GM12878 (cell line): ENCODE measurements at regions not wholly inside any gene's neighbourhood (a gene's known extent, or its start where the extent isn't known, plus 50 kb on each side); places are given as distances from the start of the nearest gene placed in this dataset.

Source experiments
- ATAC-seq: fragments of 200-7000 bp; cut with Tn5 transposase; 3 replicates; pipeline ENCODE4 v1.9.1; 2020; ENCODE audit warnings: mild to moderate bottlenecking, moderate library complexity
- BruUV-seq: library from RNA; stranded (reverse); fragments of 400-500 nt; replicated peaks from 2 replicates; lab custom pipeline; 2021; lab: Mats Ljungman, UMichigan
- CTCF ChIA-PET: fragments of 300-600 bp; sonication (Branson Sonifier 250); formaldehyde crosslinking; extraction: SDS; loops from one replicate; lab custom pipeline; 2021; ENCODE audit warnings: inconsistent platforms; lab: Yijun Ruan, JAX
- POLR2A ChIA-PET: fragments of 350-600 bp; formaldehyde crosslinking; extraction: SDS; loops from one replicate; lab custom pipeline; 2021; ENCODE audit warnings: inconsistent platforms; lab: Charles Lee
- RAD21 ChIA-PET: fragments of 300-600 bp; sonication (Branson Sonifier 250); formaldehyde crosslinking; loops from one replicate; lab custom pipeline; 2023; ENCODE audit warnings: antibody characterized with exemption; ENCODE audit not compliant: unreplicated experiment; lab: Charles Lee
- SMC1A ChIA-PET: fragments of 300-600 bp; sonication (Branson Sonifier 250); formaldehyde crosslinking; loops from one replicate; lab custom pipeline; 2023; ENCODE audit not compliant: unreplicated experiment, uncharacterized antibody; lab: Charles Lee
- DNase-seq: peaks from one replicate; pipeline ENCODE4 v3.0.0-alpha.2; 2011; ENCODE audit warnings: low read depth, low spot score
- FAIRE-seq: peaks from 3 replicates; lab custom pipeline; 2011; peaks lifted over from hg19 to GRCh38; lab: Jason Lieb, UNC
- H2AFZ ChIP-seq: 2 replicates; pipeline ENCODE4 v1.6.0; 2011; ENCODE audit warnings: low read depth, low read length, control low read depth; ENCODE audit not compliant: control insufficient read depth
- H3K27ac ChIP-seq: 2 replicates; pipeline ENCODE4 v1.5.1; 2011; ENCODE audit warnings: control low read depth; ENCODE audit not compliant: control insufficient read depth, insufficient read depth
- H3K27me3 ChIP-seq, 2 experiments: replicated peaks in 1 of 2; 2 replicates each; pipeline versions ENCODE4 v1.6.0 to v1.6.1; 2011; ENCODE audit warnings: low read length in 1 of 2; ENCODE audit not compliant: control insufficient read depth in 2 of 2, insufficient read depth in 2 of 2
- H3K36me3 ChIP-seq, 2 experiments: 2 replicates each; pipeline ENCODE4 v1.5.1; 2011; ENCODE audit warnings: low read length in 1 of 2; ENCODE audit not compliant: control insufficient read depth in 2 of 2, insufficient read depth in 2 of 2
- H3K4me1 ChIP-seq: 2 replicates; pipeline ENCODE4 v1.6.1; 2011; ENCODE audit warnings: mild to moderate bottlenecking, low read length, moderate library complexity, mixed read lengths; ENCODE audit not compliant: control insufficient read depth, insufficient read depth
- H3K4me2 ChIP-seq: 2 replicates; pipeline ENCODE4 v1.6.0; 2011; ENCODE audit warnings: control low read depth; ENCODE audit not compliant: control insufficient read depth, insufficient read depth
- H3K4me3 ChIP-seq: fragments of 200-600 bp; sonication (generic); 2 replicates; pipeline ENCODE4 v1.5.1; 2016
- H3K79me2 ChIP-seq: 2 replicates; pipeline ENCODE4 v1.6.0; 2011; ENCODE audit warnings: low read length; ENCODE audit not compliant: control insufficient read depth, insufficient read depth
- H3K9ac ChIP-seq: 2 replicates; pipeline ENCODE4 v1.8.0; 2011; ENCODE audit warnings: low read length, control low read depth, mixed read lengths; ENCODE audit not compliant: control insufficient read depth, insufficient read depth
- H3K9me3 ChIP-seq: replicated peaks from 3 replicates; pipeline ENCODE4 v1.5.1; 2011; ENCODE audit warnings: mild to moderate bottlenecking, low read length; ENCODE audit not compliant: control insufficient read depth, insufficient read depth
- H4K20me1 ChIP-seq: 2 replicates; pipeline ENCODE4 v1.6.0; 2011; ENCODE audit not compliant: control insufficient read depth, insufficient read depth
- CBX5 ChIP-seq: sonication (generic); IDR thresholded peaks from 2 replicates; pipeline ENCODE4 v1.6.1; 2016; ENCODE audit warnings: low read depth, moderate library complexity, mild to moderate bottlenecking, inconsistent platforms
- CEBPB ChIP-seq, 2 experiments: fragments of 150-350 bp in 1 of 2; IDR thresholded peaks; 2 replicates each; pipeline ENCODE4 v1.6.1; 2012 to 2014; ENCODE audit warnings: low read depth in 2 of 2, low read length in 2 of 2, borderline replicate concordance in 1 of 2, inconsistent platforms in 1 of 2
- ESRRA ChIP-seq: IDR thresholded peaks from 2 replicates; pipeline ENCODE4 v1.6.1; 2012; ENCODE audit warnings: mild to moderate bottlenecking, low read length, improper control_type of control experiment
- HSF1 ChIP-seq: fragments of 150-350 bp; IDR thresholded peaks from 2 replicates; pipeline ENCODE4 v1.6.1; 2014; ENCODE audit warnings: mild to moderate bottlenecking, low read depth, low read length
- MTA3 ChIP-seq: IDR thresholded peaks from 2 replicates; pipeline ENCODE4 v1.6.1; 2012; ENCODE audit warnings: low read length, inconsistent platforms, borderline replicate concordance
- NR2C2 ChIP-seq: IDR thresholded peaks from 2 replicates; pipeline ENCODE4 v1.6.1; 2011; ENCODE audit warnings: borderline replicate concordance, low read depth; ENCODE audit not compliant: control insufficient read depth, insufficient read length
- NRF1 ChIP-seq: conservative IDR thresholded peaks from 2 replicates; pipeline ENCODE4 v1.6.1; 2011; ENCODE audit warnings: mild to moderate bottlenecking, low read depth, low read length, improper control_type of control experiment
- PAX8 ChIP-seq: fragments of 450-650 bp; IDR thresholded peaks from 2 replicates; pipeline ENCODE4 v1.6.1; 2017; ENCODE audit warnings: mild to moderate bottlenecking, moderate library complexity
- PML ChIP-seq: IDR thresholded peaks from 2 replicates; pipeline ENCODE4 v1.6.1; 2012; ENCODE audit warnings: low read length, inconsistent platforms
- RAD51 ChIP-seq: fragments of 450-650 bp; IDR thresholded peaks from 2 replicates; pipeline ENCODE4 v1.6.1; 2016; ENCODE audit warnings: moderate library complexity, mild to moderate bottlenecking, inconsistent platforms
- SMAD1 ChIP-seq: fragments of 450-650 bp; IDR thresholded peaks from 2 replicates; pipeline ENCODE4 v1.6.1; 2018; ENCODE audit warnings: mild to moderate bottlenecking, low read depth; ENCODE audit not compliant: partially characterized antibody
- SMAD5 ChIP-seq: IDR thresholded peaks from 2 replicates; pipeline ENCODE4 v1.6.1; 2016; ENCODE audit warnings: antibody characterized with exemption, low read depth
- SMARCA5 ChIP-seq: fragments of 450-650 bp; IDR thresholded peaks from 2 replicates; pipeline ENCODE4 v1.6.1; 2017; ENCODE audit warnings: mild to moderate bottlenecking
- SRF ChIP-seq, 2 experiments: IDR thresholded peaks; 2 replicates each; pipeline ENCODE4 v1.6.1; 2011; ENCODE audit warnings: low read depth in 2 of 2, low read length in 2 of 2, mild to moderate bottlenecking in 1 of 2, moderate library complexity in 1 of 2
- ZNF207 ChIP-seq: fragments of 450-650 bp; IDR thresholded peaks from 2 replicates; pipeline ENCODE4 v1.6.1; 2014; ENCODE audit warnings: antibody characterized with exemption, mild to moderate bottlenecking, borderline replicate concordance
- ZNF274 ChIP-seq: IDR thresholded peaks from one replicate; pipeline ENCODE4 v1.8.0; 2011; ENCODE audit not compliant: insufficient read length, insufficient read depth
- WGBS: methylation state at CpG from one replicate; pipeline ENCODE4 v1.1.6; 2016; ENCODE audit warnings: low lambda C conversion rate; ENCODE audit not compliant: insufficient replicate concordance, insufficient coverage; ENCODE audit errors: missing lambda C conversion rate; 5-methylcytosine and 5-hydroxymethylcytosine counted together
- in situ Hi-C: fragments of 300-500 bp; cut with MboI; formaldehyde crosslinking; loops from 9 replicates; pipeline ENCODE4 v1.14.3; 2018; ENCODE audit warnings: mixed read lengths
- intact Hi-C: fragments of 100-400 bp; cut with micrococcal nuclease; formaldehyde crosslinking; loops from one replicate; pipeline ENCODE4 v1.14.2; 2022; ENCODE audit not compliant: unreplicated experiment

- Histone ChIP-seq H3K36me3 (no peaks in the 10 kb centered on the region), H3K9ac (no peak overlapping the region), H3K4me3 (no peak overlapping the region), H3K27ac (no peak overlapping the region), H4K20me1 (no peaks in the 10 kb centered on the region), H3K4me2 (no peak overlapping the region), H3K27me3 (no peaks in the 10 kb centered on the region), H3K79me2 (no peaks in the 10 kb centered on the region), H3K4me1 (no peaks in the 10 kb centered on the region), H2AFZ (no peak overlapping the region), H3K9me3 (no peaks in the 10 kb centered on the region; the same call in 2 of the 3 replicates)
- TF ChIP-seq PML (no peak), ZNF207 (no peak), ZNF274 (no peak), MTA3 (no peak), HSF1 (no peak), ESRRA (no peak), CBX5 (no peak), RAD51 (no peak), NRF1 (no peak), SMAD5 (no peak), CEBPB (IDR thresholded peaks at IDR 0.05; ENCODE audit: borderline replicate concordance in 1 of 2, low read depth in 2 of 2, low read length in 2 of 2) (no peak), SRF (IDR thresholded peaks at IDR 0.05; ENCODE audit: low read depth in 2 of 2, low read length in 2 of 2) (no peak), SMARCA5 (no peak), NR2C2 (no peak), SMAD1 (no peak), PAX8 (no peak)
- ChIA-PET CTCF (interaction anchor here (0.9 to 1.2 kb wide), 2 partner anchors 26 to 253 kb away, joined by 3 read pairs; no protein-coding TSS in a partner anchor), POLR2A (no interaction called here), SMC1A (no interaction called here), RAD21 (no interaction called here)
- DNase-seq (no peak), ATAC-seq (no peak), FAIRE-seq (no peak)
- BruUV-seq, result no TSS peak
- WGBS, result 43% methylated on average over 10 of the region's 10 CpGs
- in situ Hi-C loops, result no loop called here
- intact Hi-C loops, result no loop called here
Observed at GRCh38 chr3:194935632-194936470, 250.2 kb downstream of the FAM43A start.
